ENCODE measurements at regions not wholly inside any gene's neighbourhood (a gene's known extent, or its start where the extent isn't known, plus 50 kb on each side); places are given as distances from the start of the nearest gene placed in this dataset.

DNA sequence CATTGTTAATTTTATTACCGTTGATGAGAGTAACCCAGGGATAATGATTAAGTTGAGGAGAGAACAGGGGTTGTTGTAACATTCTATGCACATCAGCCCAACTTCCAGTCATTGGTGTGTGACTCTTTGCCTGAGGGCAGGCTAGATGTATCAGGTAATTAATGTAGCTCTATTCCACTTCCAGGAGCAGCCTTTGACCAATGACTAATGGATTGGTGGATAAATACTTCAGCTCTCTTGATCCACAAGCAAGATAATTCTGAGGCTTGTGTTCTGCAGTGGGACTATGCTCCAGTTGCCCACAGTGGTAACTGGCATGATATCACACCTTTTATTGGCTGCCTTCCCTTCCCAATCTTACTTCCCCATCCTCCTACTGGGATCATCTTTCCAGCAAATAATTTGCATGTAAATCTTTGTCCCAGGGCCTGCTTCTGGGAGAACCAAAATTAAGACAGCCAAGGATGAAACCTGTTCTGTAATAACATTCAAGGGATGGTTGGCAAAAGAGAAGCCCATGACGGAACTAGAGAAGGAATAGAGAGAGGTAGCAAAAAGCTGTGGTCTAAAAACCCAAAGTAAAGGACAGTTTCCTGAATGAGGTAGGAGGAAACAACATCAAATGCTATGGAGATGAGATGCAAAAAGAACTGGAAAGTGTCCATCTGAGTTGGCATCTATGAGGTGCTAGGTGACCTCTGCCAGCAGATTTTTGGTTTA lies 241.4 kb upstream of the RPS6KA3 start:
- no peak overlapping the region for H3K4me3 ChIP-seq (ENCODE audit: low read length)
- no peak for DNase-seq (ENCODE audit: low read depth, low spot score)

DNA sequence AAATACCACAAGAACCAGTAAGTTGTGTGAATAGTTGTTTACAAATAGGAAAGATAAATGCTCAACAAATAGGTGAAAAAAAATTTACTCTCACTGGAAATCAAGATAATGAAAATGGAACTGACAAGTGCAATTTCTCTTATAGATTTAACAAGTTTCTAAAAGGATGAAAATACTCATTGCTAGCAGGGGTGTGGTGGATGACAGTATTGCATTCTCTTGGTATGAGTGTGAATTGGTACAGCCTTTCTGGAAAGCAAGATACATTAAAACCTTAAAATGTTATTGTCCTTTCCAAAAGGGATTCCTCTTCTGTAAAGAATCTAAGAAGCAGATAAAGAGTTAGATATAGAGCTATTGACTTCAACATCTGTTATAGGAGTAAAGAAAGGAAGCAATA lies 240.0 kb upstream of the RPS6KA3 start:
- DNase-seq (ENCODE audit: low read depth, low spot score): no peak
- no peak overlapping the region for H3K4me3 ChIP-seq (ENCODE audit: low read length)

DNA sequence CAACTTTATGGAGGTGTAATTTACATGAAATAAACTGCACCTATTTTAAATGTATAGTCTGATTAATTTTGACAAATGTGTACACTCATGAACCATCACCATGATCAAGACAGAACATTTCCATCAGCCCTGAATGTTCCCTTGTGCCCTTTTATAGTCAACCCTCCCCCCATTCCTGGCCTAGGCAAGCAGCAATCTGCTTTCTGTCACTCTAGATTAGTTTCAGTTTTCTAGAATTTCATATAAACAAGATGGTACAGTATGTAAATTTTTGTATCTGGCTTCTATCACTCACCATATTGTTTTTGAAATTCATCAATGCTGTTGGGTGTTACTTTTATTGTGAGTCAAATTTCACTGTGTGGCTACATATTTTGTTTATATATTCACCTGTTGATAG lies 234.2 kb upstream of the RPS6KA3 start:
- DNase-seq (ENCODE audit: low read depth, low spot score): no peak
- H3K4me3 ChIP-seq (ENCODE audit: low read length): no peak overlapping the region

DNA sequence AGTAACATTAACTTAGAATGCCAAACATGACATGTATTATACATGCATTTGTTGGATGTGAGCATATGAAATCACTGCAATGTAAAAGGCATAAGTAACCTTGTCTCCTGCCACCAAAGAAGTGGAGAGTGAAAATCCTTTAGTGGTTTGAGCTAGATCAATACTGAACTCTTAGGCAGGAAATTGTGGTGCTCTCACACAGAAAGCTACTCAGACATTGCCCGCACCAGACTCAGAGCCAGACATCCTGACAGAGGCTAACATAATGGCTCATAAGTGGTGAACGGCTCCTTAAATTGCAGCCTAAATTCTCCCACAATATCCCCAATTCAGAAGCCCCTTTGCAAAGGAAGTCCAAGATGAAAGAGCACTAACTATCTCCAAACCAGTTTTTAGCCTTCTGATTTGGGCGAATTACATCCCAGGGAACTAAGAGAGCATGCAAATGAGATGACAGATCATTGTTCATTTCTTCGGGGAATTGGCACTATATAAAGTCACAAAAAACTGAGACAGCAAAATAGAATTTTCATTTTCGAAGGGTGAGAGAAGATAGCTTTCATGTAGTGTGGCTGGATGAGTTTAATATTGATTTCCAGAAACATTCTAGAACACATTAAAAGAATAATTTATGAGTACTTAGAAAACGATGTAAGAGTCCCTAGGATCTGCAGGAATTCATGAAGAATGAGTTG lies 233.6 kb upstream of the RPS6KA3 start:
- DNase-seq (ENCODE audit: low read depth, low spot score): no peak
- no peak overlapping the region for H3K4me3 ChIP-seq (ENCODE audit: low read length)

DNA sequence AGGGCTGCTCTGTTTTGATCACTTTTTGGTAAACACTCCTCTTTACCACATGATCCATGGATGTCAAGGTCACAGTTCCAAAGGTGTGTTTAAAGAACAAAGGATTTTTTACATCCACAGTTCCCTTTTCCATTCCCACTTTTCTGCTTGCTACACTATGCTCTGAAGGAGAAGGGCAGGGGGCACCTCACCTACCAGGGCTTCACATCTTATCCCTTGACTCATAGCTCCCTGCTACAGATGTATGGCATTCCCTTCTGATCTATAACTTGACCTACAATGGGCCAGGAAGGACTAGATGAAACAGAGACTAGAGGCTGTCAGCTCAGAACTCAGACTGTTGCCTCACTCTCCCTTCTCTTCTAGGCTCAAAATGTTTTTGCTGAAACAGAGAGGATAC lies 233.1 kb upstream of the RPS6KA3 start:
- DNase-seq (ENCODE audit: low read depth, low spot score): no peak

DNA sequence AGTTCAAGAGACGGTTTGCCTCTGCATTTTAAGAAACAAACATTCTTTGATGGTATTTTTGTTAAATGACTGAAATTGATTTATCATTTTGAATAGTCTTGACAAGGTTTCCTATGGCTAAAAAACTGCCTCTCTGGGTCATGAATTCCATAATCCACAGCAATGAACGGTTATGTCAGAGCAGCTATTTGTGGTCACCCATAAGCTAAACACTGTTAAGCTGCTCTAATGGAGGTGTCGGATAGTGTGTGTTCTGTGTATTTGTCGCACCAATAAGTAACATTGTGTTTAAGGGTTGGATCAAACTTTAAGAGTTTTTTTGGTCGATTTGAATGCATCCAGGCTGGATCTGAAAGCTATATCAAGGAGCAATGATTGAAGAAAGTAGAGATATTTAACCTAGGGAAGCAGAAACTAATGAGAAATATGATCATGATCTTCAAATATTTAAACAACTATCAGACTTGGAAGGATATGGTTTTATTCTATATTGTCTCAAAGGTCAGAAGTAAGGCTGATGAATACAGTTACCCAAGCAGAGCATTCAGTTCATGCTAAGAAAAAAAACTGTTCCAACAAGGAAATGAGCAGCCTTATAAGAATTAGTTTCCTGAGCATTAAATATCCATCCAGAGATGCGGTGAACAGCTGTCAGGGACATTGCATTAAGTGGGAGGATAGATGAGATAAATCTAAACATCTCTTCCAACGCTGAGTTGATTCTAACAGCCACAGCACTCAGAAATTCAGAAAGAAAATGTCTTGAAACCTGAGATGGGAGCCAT lies 232.3 kb upstream of the RPS6KA3 start:
- no peak for DNase-seq (ENCODE audit: low read depth, low spot score)
- H3K4me3 ChIP-seq (ENCODE audit: low read length): no peak overlapping the region

More for the DNA sequence above, 233.1 kb upstream of the RPS6KA3 start:
- H3K4me3 ChIP-seq (ENCODE audit: low read length): no peak overlapping the region

DNA sequence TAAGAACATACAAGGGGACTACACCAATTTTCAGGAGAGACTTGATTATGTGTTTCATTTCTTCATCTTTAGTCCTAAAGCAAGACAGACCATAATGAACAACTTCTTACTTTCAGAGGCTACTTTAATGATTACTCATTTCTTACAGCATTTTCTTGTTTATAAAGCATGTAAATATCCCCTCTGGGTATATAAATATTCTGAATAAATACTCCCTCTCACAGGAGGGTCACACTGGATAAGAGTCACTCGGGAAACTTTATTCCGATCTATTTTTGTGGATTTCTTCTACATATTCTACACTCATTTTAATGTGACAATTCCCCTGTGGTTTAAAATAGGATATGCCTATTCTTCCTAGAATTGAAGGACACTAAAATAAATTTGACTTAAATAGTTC lies 228.9 kb upstream of the RPS6KA3 start:
- DNase-seq (ENCODE audit: low read depth, low spot score): no peak
- H3K4me3 ChIP-seq (ENCODE audit: low read length): no peak overlapping the region

DNA sequence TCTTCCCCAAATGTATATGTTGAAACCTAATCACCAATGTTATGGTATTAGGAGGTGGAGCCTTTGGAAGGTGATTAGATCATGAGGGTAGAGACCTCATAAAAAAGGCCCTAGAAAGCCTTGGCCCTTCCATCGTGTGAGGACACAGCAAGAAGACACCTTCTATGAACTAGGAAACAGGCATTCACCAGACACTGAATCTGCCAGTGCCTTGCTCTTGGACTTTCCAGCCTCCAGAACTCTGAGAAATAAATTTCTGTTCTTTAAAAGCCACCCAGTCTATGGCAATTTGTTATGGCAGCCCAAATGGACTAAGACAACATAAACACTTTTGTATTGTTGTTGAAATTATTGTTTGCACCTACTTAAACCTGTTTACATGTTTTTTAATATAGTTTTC lies 221.8 kb upstream of the RPS6KA3 start:
- DNase-seq (ENCODE audit: low read depth, low spot score): no peak
- H3K4me3 ChIP-seq (ENCODE audit: low read length): no peak overlapping the region

DNA sequence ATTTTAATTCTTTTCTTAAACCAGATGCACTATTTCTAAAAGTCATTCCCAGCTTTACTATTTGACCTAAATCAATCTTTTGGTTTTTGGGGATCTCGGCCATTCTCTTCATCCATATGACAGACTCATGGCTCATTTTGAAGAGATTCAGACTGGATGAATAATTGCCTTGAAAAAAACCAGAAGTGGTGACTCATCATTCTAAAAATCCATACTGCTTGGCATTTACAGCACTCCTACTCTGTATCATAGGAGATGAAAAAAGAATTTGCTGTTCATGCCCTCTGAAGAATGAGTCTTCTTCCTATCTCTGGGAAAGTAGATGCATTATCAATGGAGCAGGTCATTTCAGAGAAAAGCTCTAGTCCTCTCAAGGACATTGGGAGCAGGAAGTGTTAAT lies 220.5 kb upstream of the RPS6KA3 start:
- no peak overlapping the region for H3K4me3 ChIP-seq (ENCODE audit: low read length)
- DNase-seq (ENCODE audit: low read depth, low spot score): no peak

DNA sequence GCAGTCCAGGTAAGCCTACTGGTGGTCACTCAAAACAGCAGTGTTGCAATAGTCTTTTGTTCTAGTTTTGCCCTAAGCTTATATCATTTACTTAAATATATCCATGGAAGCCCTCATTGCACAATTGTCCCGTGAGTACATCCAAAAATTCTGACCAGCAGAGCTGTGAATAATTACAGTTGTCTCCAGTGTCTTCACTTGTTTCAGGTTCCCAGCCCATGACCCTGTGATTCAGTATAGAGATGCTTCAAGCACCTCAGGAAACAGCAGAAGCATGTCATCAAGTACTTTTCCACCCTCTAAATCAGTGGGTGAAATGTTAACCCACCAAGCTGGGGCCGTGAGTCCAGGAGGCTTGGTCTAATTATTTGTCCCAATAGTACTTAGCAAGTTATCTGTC lies 214.9 kb upstream of the RPS6KA3 start:
- no peak for DNase-seq (ENCODE audit: low read depth, low spot score)
- H3K4me3 ChIP-seq (ENCODE audit: low read length): no peak overlapping the region

DNA sequence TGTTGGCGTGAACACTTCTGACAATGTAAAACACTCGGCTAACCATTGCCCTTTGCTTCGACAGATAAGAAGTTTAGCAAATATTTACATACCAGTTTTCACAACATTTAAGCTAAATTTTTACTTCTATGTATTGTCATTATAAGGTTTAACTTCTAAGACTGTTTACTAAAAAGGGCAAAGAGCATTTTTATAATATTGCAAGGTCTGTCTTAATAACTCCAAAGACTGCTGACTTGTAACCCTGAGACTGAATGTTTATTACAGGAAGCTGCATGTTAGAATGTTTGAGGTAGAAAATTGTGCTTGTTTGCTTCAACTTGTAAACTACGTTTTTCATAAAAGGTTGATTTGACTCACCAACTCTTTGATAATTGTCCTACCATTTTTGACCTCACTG lies 213.2 kb upstream of the RPS6KA3 start:
- H3K4me3 ChIP-seq (ENCODE audit: low read length): no peak overlapping the region
- DNase-seq (ENCODE audit: low read depth, low spot score): no peak

DNA sequence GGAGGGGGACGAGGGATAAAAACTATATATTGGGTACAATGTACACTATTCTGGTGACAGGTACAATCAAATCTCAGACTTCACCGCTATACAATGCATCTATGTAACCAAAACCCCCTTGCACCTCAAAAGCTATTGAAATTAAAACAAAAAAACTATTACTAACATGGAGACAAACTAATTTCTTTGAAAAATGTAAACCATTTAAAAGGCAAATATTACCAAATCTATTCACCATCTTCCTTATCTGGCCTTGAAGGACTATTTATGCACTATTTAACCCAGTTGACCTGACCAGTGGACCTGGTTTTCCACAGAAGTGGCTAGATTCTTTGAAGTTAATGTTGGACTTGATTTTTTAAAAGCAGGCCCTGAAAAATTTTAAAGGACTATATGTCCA lies 212.3 kb upstream of the RPS6KA3 start:
- DNase-seq (ENCODE audit: low read depth, low spot score): no peak

DNA sequence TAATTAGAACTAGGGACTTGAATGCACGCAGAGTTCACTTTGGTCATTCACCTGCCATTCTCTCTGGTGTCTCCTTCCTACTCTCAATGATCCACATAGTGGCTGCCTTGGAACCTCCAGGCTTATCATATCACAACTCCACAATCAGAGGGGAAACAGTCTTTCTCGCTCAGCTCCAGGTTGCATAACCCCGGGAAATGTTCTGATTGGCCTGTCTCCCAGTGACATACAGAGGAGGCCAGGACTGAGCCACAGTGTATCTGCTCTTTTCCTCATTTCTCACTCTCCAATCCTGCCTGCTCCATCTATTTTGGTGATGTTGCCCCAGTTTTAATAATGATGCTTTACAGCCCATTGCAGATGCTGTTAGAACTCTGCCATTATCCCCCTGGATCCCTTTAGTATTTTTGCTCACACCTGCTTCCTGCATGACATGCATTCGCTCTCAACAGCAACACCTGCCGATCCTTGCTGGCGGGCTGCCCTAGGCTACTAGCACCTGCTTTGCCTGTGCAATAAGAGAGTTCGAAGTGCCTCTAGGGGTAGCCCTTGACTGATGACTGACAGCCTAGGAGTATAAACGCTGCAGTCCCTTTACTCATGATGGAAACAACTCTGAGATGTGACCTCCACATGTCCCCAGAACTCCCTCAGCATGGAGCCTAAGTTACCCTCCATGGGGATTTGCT lies 211.3 kb upstream of the RPS6KA3 start:
- no peak for DNase-seq (ENCODE audit: low read depth, low spot score)
- H3K4me3 ChIP-seq (ENCODE audit: low read length): no peak overlapping the region

More for the DNA sequence above, 212.3 kb upstream of the RPS6KA3 start:
- no peak overlapping the region for H3K4me3 ChIP-seq (ENCODE audit: low read length)

DNA sequence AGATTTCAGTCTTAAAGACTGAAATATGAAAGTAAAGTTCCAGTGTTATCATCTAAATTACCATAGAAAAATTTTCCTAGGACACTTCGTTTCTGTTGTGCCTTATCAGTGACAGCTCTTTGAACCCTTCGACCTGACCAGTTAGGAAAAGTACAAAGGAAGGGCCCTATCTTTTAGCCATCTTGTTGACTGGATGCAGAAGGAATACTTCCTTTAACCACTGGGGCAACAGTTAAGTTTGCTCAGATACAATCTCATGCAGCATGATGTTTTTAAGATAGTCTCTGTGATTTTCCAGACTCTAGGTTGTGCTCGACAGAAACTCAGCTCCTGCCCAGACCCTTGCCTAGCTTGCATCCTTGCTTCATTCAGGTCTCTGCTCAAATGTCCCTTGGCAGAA lies 210.5 kb upstream of the RPS6KA3 start:
- DNase-seq (ENCODE audit: low read depth, low spot score): no peak
- no peak overlapping the region for H3K4me3 ChIP-seq (ENCODE audit: low read length)

DNA sequence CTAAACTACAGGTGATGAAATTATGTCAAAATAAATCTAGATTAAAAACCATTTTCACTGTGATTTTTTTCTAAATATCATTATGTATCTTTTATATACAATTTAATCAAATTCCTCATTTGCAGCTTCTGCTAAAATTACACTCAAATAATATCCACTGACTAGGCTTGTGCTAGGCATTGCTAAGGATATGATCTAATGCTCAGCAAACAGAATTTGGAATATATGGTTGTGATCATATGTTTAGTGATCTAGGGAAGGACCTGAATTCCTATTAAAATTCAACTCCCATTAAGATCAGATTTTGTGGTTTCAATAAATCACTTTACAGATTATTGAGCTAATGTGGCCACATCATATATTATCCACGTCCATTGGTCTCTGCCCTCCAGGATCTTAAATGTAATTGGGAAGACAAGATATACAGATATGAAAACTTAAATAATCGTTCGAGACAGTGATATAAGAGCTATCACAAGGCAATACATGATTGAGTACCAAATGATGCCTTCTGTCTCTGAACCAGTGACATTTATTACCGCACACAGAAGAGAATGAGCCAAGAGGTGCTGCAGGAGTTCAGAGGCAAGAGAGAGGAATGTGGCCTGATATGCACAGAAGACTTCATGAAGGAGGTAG lies 206.0 kb upstream of the RPS6KA3 start:
- no peak overlapping the region for H3K4me3 ChIP-seq (ENCODE audit: low read length)
- DNase-seq (ENCODE audit: low read depth, low spot score): no peak

DNA sequence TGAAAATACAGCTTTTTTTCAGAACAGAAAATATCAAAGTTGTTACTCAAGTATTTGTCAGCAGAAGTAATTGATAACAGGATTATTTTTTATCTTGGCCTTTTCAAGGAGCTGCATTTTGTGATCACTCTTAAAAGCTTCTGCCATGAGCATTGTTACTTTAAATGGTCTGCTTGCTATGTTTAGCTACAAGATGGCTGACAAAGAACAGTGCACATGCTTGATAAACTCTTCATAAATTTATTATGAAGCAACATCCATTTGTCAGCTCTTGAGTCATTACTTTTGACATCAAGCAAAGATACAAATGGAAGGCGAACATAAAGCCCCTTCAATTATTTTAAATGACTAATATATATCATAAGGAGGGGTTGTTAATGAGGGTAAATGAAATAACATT lies 205.4 kb upstream of the RPS6KA3 start:
- DNase-seq (ENCODE audit: low read depth, low spot score): no peak
- H3K4me3 ChIP-seq (ENCODE audit: low read length): no peak overlapping the region

DNA sequence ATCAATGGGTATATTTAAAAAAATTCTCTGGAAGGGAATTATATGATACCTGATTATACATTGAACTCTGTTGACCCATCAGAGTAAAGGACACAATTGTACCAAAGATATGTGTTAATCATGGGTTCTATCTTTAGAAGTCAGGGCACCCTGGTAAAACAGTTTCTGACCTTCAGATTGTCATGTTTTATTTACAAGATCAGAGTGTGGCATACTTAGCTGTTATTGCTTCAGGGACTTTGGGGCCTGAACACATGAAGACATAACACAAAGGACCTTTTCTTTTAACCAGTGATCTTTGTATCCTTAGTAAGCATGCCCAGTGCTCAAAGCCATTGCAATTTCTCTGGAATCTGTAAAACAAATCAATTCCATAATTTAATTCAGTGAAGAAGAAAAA lies 204.8 kb upstream of the RPS6KA3 start:
- no peak for DNase-seq (ENCODE audit: low read depth, low spot score)
- H3K4me3 ChIP-seq (ENCODE audit: low read length): no peak overlapping the region

DNA sequence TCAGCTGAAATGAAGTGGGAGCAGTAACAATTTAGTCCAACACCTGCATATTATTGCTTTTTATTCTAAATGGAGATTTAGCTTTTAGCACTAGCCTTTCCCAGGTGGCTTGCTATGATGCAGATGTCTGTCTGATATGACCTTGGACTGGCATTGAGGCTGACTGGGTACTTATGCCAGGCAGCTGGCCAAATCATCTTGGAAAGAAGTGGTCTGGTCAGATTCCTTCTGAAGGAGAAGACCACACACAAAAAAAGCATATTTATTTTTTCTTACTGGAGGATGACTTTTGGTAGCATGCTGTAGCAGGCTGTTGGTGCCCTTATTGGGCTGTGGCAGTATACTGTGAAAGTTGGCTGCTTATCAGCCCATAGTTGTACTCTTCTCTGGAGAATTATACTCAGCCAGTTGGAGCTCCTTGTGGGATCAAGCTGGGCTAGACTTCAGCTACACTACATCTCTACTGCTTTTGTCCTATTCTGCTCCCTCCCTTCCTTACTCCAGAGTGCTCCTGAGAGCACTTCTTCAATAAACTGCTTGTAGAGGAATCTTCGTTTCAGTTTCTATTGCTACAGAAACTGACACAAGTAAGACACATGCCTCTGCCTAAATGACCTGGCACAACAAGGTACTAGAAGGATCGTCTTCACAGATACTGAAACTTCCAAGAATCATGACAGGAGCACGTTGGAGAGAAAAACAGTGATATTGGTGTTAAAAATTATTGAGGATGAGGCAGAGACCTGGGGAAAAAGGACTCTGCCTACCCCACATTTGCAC lies 196.8 kb upstream of the RPS6KA3 start:
- DNase-seq (ENCODE audit: low read depth, low spot score): no peak
- H3K4me3 ChIP-seq (ENCODE audit: low read length): no peak overlapping the region

DNA sequence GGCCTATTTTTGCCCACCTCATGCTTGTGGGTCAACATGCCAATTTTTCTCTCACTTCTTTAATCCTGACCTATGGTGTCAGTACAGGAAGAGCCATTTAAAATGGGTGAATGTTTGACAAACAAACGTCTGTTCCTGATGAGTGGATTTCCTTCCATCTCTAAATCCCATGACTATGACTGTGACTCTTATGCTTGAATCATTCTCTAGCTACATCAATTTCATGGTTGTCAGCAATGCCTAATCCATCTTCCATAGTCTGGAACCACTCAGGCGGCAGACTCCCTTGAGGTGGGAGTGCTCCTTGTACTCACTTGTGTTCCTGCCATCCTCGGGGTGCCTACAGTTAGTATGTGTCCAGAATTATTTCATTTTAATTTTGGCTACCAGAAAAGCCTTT lies 194.9 kb upstream of the RPS6KA3 start:
- no peak overlapping the region for H3K4me3 ChIP-seq (ENCODE audit: low read length)
- DNase-seq (ENCODE audit: low read depth, low spot score): no peak
